ENCODE measurements at regions not wholly inside any gene's neighbourhood (a gene's known extent, or its start where the extent isn't known, plus 50 kb on each side); places are given as distances from the start of the nearest gene placed in this dataset.

DNA sequence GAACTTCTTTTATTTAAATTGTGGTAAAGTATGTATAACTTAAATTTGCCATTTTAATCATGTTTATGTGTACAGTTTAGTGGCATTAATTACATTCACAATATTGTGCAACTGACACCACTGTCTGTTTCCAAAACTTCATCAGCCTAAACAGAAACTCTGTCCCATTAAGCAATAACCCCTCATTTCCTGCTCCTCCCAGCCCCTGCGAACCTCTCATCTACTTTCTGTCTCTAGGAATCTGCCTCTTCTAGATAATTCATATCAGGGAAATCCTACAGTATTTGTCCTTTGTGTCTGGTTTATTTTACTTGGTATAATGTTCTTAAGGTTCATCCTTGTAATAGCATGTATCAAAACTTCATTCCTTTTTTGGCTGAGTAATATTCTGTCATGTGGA lies 75.1 kb downstream of the BOLA3 start:
- no peak for TF ChIP-seq TCF12 (IDR thresholded peaks at IDR 0.05; ENCODE audit: low read depth)
- no peak for TF ChIP-seq ZBTB7A (IDR thresholded peaks at IDR 0.05; ENCODE audit: low read depth)
- no peak for TF ChIP-seq FOXM1 (IDR thresholded peaks at IDR 0.05; ENCODE audit: borderline replicate concordance, low read depth)
- TF ChIP-seq RAD21 (IDR thresholded peaks at IDR 0.05; ENCODE audit: low read depth), result no peak
- no peak for TF ChIP-seq YY1 (IDR thresholded peaks at IDR 0.05; ENCODE audit: low read depth)
- TF ChIP-seq, protein P1, sequence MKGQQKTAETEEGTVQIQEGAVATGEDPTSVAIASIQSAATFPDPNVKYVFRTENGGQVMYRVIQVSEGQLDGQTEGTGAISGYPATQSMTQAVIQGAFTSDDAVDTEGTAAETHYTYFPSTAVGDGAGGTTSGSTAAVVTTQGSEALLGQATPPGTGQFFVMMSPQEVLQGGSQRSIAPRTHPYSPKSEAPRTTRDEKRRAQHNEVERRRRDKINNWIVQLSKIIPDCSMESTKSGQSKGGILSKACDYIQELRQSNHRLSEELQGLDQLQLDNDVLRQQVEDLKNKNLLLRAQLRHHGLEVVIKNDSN (IDR thresholded peaks at IDR 0.05), result no peak
- TF ChIP-seq, protein P2, sequence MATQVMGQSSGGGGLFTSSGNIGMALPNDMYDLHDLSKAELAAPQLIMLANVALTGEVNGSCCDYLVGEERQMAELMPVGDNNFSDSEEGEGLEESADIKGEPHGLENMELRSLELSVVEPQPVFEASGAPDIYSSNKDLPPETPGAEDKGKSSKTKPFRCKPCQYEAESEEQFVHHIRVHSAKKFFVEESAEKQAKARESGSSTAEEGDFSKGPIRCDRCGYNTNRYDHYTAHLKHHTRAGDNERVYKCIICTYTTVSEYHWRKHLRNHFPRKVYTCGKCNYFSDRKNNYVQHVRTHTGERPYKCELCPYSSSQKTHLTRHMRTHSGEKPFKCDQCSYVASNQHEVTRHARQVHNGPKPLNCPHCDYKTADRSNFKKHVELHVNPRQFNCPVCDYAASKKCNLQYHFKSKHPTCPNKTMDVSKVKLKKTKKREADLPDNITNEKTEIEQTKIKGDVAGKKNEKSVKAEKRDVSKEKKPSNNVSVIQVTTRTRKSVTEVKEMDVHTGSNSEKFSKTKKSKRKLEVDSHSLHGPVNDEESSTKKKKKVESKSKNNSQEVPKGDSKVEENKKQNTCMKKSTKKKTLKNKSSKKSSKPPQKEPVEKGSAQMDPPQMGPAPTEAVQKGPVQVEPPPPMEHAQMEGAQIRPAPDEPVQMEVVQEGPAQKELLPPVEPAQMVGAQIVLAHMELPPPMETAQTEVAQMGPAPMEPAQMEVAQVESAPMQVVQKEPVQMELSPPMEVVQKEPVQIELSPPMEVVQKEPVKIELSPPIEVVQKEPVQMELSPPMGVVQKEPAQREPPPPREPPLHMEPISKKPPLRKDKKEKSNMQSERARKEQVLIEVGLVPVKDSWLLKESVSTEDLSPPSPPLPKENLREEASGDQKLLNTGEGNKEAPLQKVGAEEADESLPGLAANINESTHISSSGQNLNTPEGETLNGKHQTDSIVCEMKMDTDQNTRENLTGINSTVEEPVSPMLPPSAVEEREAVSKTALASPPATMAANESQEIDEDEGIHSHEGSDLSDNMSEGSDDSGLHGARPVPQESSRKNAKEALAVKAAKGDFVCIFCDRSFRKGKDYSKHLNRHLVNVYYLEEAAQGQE (IDR thresholded peaks at IDR 0.05; ENCODE audit: low read depth), result no peak
- TF ChIP-seq EP300 (IDR thresholded peaks at IDR 0.05; ENCODE audit: borderline replicate concordance), result no peak
- TF ChIP-seq EGR1 (IDR thresholded peaks at IDR 0.05), result no peak
- no peak for TF ChIP-seq NFIC (IDR thresholded peaks at IDR 0.05)
- no peak for TF ChIP-seq CREB1 (IDR thresholded peaks at IDR 0.05; ENCODE audit: low read depth)
- no peak for TF ChIP-seq TEAD4 (IDR thresholded peaks at IDR 0.05)
- TF ChIP-seq, protein P3, sequence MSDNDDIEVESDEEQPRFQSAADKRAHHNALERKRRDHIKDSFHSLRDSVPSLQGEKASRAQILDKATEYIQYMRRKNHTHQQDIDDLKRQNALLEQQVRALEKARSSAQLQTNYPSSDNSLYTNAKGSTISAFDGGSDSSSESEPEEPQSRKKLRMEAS (IDR thresholded peaks at IDR 0.05), result no peak
- no peak for TF ChIP-seq TAF1 (IDR thresholded peaks at IDR 0.05; ENCODE audit: low read depth)
- no peak for TF ChIP-seq CEBPB (IDR thresholded peaks at IDR 0.05)

DNA sequence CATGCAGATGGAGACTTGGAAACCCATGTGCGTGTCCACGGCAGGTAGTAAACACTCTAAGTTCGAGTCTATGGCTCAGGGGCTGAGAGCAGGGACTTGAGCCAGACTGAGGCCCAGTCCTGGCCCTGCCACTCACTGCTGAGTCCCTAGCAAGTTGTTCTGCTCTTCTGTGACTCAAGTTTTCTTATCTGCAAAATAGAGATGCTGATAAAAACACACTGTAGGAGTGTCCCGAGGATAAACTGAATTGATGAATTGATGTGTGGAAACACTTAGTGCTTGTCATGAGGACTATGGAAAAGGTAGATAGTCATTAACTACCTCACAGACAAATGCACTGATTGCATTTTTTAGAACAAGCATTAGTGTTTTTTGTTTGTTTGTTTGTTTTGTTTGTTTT lies 73.2 kb downstream of the BOLA3 start:
- TF ChIP-seq CREB1 (IDR thresholded peaks at IDR 0.05; ENCODE audit: low read depth), result no peak
- no peak for TF ChIP-seq NFIC (IDR thresholded peaks at IDR 0.05)
- no peak for TF ChIP-seq CEBPB (IDR thresholded peaks at IDR 0.05)
- no peak for TF ChIP-seq ZBTB7A (IDR thresholded peaks at IDR 0.05; ENCODE audit: low read depth)
- no peak for TF ChIP-seq TAF1 (IDR thresholded peaks at IDR 0.05; ENCODE audit: low read depth)
- TF ChIP-seq, protein P2 (IDR thresholded peaks at IDR 0.05; ENCODE audit: low read depth), result no peak
- no peak for TF ChIP-seq YY1 (IDR thresholded peaks at IDR 0.05; ENCODE audit: low read depth)
- TF ChIP-seq, protein P3 (IDR thresholded peaks at IDR 0.05), result no peak
- TF ChIP-seq EP300 (IDR thresholded peaks at IDR 0.05; ENCODE audit: borderline replicate concordance), result no peak
- TF ChIP-seq FOXM1 (IDR thresholded peaks at IDR 0.05; ENCODE audit: borderline replicate concordance, low read depth), result no peak
- no peak for TF ChIP-seq EGR1 (IDR thresholded peaks at IDR 0.05)
- TF ChIP-seq, protein P1 (IDR thresholded peaks at IDR 0.05), result no peak
- no peak for TF ChIP-seq RAD21 (IDR thresholded peaks at IDR 0.05; ENCODE audit: low read depth)

DNA sequence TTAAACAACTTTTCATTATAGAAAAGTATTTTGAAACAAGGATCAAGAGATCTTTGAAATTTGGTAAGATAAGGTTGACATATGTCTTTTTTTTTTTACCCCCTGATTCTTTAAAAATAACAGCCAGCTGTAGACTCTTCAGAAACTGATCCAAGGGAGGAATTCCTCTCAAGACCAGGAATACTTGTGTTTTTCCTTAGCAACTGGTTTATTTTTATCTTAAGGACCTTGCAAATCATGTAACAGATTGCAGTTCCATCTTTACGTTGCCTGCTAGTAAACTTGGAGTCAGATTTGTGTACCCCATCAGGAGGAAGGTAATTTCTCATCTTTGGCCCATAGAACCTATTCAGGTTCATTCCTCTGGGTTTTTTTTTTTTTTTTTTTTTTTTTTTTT lies 71.6 kb downstream of the BOLA3 start:
- TF ChIP-seq TCF12 (IDR thresholded peaks at IDR 0.05; ENCODE audit: low read depth) (no peak), YY1 (IDR thresholded peaks at IDR 0.05; ENCODE audit: low read depth) (no peak)

DNA sequence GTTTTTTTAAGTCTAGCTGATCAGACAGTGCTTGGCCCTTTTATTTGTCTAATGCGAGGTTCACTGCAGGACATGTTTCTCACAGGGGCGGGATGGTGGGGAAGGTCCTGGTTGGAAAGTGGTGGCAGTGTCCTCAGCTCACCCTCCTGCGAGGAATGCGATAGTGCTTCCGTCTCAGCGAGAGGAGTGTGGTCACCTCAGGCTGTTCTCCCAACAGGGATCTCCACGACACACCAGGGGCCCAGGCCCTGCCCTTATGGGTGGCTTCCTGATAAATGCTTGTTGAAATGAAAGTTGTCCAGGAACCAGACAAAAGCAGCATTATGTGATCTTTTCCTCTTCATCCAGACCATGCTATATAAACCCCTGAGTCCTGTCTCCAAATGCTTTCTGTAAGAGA lies 70.1 kb downstream of the BOLA3 start:
- TF ChIP-seq CREB1 (IDR thresholded peaks at IDR 0.05; ENCODE audit: low read depth) (no peak), EP300 (IDR thresholded peaks at IDR 0.05; ENCODE audit: borderline replicate concordance) (no peak)

DNA sequence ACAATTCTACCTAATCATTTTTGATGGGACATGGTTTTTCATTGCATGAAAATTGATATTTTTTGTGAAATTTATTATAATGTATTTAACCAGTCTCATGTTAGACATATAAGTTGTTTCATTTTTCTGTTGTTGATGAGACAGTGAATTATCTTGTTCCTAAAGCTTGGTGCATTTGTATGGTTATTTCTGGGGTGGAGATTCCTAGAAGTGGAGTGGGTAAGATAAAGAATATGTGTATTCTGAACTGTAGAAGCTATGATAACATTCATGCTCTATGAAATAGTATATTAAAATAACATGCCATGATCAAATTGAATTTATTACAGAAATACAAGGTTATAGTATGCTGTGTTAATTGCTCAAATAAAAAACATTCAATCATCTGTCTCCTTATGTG lies 69.2 kb downstream of the BOLA3 start:
- TF ChIP-seq, protein P3 (IDR thresholded peaks at IDR 0.05), result no peak
- no peak for TF ChIP-seq EGR1 (IDR thresholded peaks at IDR 0.05)
- TF ChIP-seq CREB1 (IDR thresholded peaks at IDR 0.05; ENCODE audit: low read depth), result no peak
- no peak for TF ChIP-seq TCF12 (IDR thresholded peaks at IDR 0.05; ENCODE audit: low read depth)
- TF ChIP-seq ZBTB7A (IDR thresholded peaks at IDR 0.05; ENCODE audit: low read depth), result no peak
- no peak for TF ChIP-seq YY1 (IDR thresholded peaks at IDR 0.05; ENCODE audit: low read depth)

DNA sequence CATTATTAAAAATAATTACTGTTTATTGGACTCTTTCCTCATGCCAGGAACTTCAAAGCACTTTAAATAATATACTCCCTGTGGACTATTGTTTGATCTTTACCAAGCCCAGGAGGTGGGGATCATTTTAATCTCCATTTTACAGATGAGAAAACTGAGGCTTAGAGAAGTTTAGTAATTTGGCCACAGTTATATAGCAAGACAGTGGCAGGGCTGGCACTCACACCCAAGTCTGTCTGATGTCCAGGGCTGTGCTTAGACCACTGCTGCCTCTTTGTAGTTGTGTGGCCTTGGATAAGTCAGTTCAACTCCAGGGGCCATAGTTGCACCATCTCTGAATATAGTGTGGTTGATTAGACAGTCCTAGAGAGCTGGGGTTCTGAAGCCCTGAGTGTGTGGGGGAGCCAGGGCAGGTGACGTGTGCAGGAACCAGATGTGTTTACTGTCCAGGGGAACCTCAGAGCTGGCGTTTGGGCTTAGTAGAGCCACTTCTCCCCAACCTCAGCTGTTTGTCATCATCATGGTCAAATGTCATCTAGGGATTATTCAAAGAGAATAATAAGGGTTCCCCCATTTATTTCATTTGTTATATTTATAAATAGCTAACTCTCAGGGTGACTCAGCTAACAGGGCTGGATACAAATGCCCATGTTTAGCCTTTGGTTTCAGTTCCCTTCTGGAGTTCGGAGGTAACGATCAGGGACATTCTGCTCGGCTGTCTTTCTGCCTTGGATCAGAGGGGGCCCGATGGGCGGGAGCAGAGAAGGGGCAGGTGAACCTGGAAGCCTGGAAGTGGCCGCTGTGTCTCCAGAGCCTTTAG lies 68.0 kb downstream of the BOLA3 start:
- TF ChIP-seq TCF12 (IDR thresholded peaks at IDR 0.05; ENCODE audit: low read depth), result no peak
- TF ChIP-seq EGR1 (IDR thresholded peaks at IDR 0.05), result no peak
- TF ChIP-seq, protein P2 (IDR thresholded peaks at IDR 0.05; ENCODE audit: low read depth), result no peak
- TF ChIP-seq CREB1 (IDR thresholded peaks at IDR 0.05; ENCODE audit: low read depth), result no peak
- no peak for TF ChIP-seq FOXM1 (IDR thresholded peaks at IDR 0.05; ENCODE audit: borderline replicate concordance, low read depth)
- TF ChIP-seq TAF1 (IDR thresholded peaks at IDR 0.05; ENCODE audit: low read depth), result no peak
- TF ChIP-seq, protein P3 (IDR thresholded peaks at IDR 0.05), result no peak
- no peak for TF ChIP-seq NFIC (IDR thresholded peaks at IDR 0.05)
- TF ChIP-seq, protein P1 (IDR thresholded peaks at IDR 0.05), result no peak
- no peak for TF ChIP-seq CEBPB (IDR thresholded peaks at IDR 0.05)
- no peak for TF ChIP-seq RAD21 (IDR thresholded peaks at IDR 0.05; ENCODE audit: low read depth)
